Uterus (tissue), 2 donors: ENCODE measurements at regions not wholly inside any gene's neighbourhood (a gene's known extent, or its start where the extent isn't known, plus 50 kb on each side); places are given as distances from the start of the nearest gene placed in this dataset.

Source experiments
- POLR2A ChIP-seq, 2 donors: fragments of 450-650 bp; IDR thresholded peaks; one replicate each; pipeline ENCODE4 v1.6.1; 2016; ENCODE audit warnings: antibody characterized with exemption in 2 of 2, mild to moderate bottlenecking in 1 of 2, moderate library complexity in 1 of 2
- TF ChIP-seq, protein P1 (sequence below), 4 experiments: fragments of 200-600 bp in 2 of 4; fragments of 450-650 bp in 2 of 4; sonication (generic) in 2 of 4; IDR thresholded peaks; one replicate each; pipeline ENCODE4 v1.5.1; 2016 to 2019; ENCODE audit warnings: antibody characterized with exemption in 4 of 4, mild to moderate bottlenecking in 2 of 4, moderate library complexity in 1 of 4

DNA sequence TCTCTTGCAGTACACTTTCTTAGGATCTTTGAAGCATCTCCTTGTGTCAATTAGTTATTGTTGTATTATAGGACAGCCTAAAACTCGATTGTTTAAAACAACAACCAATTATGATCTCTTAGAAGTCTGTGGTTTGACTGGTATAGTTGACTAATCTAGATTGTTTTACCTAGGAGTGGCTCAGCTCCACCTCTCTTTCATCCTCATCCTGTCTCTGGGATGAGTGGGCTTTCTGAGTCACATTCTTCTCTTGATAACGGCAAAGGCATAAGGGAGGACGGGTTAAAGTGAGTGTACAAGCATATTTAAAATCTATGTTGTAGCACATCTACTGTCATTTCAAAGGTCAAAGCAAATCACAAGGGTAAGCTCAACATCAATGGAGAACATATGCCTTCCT lies 102.3 kb upstream of the GULP1 start:
- TF ChIP-seq, protein P1, sequence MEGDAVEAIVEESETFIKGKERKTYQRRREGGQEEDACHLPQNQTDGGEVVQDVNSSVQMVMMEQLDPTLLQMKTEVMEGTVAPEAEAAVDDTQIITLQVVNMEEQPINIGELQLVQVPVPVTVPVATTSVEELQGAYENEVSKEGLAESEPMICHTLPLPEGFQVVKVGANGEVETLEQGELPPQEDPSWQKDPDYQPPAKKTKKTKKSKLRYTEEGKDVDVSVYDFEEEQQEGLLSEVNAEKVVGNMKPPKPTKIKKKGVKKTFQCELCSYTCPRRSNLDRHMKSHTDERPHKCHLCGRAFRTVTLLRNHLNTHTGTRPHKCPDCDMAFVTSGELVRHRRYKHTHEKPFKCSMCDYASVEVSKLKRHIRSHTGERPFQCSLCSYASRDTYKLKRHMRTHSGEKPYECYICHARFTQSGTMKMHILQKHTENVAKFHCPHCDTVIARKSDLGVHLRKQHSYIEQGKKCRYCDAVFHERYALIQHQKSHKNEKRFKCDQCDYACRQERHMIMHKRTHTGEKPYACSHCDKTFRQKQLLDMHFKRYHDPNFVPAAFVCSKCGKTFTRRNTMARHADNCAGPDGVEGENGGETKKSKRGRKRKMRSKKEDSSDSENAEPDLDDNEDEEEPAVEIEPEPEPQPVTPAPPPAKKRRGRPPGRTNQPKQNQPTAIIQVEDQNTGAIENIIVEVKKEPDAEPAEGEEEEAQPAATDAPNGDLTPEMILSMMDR (IDR thresholded peaks at IDR 0.05) = no peak
- no peak for TF ChIP-seq POLR2A (IDR thresholded peaks at IDR 0.05)
